ENCODE measurements at regions not wholly inside any gene's neighbourhood (a gene's known extent, or its start where the extent isn't known, plus 50 kb on each side); places are given as distances from the start of the nearest gene placed in this dataset.

DNA sequence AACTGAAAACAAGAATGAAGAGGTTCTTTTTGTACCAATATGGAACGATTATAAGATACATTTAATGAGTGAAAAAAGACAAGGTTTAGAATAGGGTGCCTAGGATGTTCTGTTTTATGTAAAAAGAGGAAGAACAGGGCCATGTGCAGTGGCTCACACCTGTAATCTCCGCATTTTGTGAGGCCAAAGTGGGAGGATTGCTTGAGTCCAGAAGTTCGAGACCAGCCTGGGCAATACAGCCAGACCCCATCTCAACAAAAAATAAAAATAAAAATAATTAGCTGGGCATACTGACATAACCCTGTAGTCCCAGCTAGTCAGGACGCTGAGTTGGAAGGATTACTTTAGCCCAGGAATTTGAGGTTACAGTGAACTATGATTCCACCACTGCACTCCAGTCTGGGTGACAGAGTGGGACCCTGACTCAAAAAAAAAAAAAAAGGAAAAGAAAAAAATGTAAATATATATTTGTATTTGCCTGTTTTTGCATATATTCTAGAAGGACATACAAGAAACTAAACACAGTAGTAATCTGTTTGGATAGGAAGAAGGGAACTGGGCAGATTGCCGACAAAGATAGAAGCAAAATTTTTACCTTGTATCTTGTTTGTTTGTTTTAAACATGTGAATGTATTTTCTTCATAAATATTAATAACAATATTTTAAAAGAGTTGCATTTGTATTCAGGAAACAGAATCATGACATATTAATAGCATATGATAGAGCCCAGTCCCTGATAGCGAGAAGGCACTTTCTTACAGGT is 174.3 kb downstream of the SOX2 start:
- DNase-seq (ENCODE audit: extremely low spot score in 2 of 2): no peak
- intact Hi-C loops (cut with DNase I): loop anchor here (5.0 kb wide), 1 partner anchor 346 kb away; no protein-coding TSS in a partner anchor
- H3K9me3 ChIP-seq: no peaks in the 10 kb centered on the region
- TF ChIP-seq POLR2A (IDR thresholded peaks at IDR 0.05): no peak
- TF ChIP-seq POLR2AphosphoS5 (IDR thresholded peaks at IDR 0.05; ENCODE audit: insufficient read depth in 1 of 2, low read depth in 1 of 2): no peak
- TF ChIP-seq, protein P1, sequence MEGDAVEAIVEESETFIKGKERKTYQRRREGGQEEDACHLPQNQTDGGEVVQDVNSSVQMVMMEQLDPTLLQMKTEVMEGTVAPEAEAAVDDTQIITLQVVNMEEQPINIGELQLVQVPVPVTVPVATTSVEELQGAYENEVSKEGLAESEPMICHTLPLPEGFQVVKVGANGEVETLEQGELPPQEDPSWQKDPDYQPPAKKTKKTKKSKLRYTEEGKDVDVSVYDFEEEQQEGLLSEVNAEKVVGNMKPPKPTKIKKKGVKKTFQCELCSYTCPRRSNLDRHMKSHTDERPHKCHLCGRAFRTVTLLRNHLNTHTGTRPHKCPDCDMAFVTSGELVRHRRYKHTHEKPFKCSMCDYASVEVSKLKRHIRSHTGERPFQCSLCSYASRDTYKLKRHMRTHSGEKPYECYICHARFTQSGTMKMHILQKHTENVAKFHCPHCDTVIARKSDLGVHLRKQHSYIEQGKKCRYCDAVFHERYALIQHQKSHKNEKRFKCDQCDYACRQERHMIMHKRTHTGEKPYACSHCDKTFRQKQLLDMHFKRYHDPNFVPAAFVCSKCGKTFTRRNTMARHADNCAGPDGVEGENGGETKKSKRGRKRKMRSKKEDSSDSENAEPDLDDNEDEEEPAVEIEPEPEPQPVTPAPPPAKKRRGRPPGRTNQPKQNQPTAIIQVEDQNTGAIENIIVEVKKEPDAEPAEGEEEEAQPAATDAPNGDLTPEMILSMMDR (IDR thresholded peaks at IDR 0.05): no peak
- H3K27ac ChIP-seq: no peak overlapping the region
- no peak overlapping the region for H3K4me3 ChIP-seq
- H3K36me3 ChIP-seq: no peaks in the 10 kb centered on the region
- no peaks in the 10 kb centered on the region for H3K27me3 ChIP-seq
- no peaks in the 10 kb centered on the region for H3K4me1 ChIP-seq

DNA sequence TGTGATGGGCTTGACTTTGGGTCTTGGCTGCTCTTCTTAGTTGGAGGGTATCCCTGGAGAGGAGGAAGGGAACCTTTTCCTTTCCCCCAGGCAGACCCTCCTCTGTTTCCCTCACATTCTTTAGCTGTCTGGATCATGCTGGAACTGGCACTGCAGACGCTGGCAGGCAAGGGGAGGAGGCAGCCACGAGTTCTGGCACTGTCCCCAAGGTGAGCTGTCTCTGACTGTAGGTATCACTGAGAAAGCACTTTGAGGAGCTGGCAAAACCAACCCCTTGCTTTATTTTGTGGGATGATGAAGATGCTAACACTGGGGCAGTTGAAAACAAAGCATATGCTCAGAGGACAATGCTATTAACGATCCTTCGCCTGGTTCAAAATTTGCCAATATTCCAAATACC is 175.0 kb downstream of the SOX2 start:
- no peak overlapping the region for H3K27ac ChIP-seq
- no peaks in the 10 kb centered on the region for H3K36me3 ChIP-seq
- H3K27me3 ChIP-seq: no peaks in the 10 kb centered on the region
- DNase-seq (ENCODE audit: extremely low spot score in 2 of 2): no peak
- H3K4me1 ChIP-seq: no peaks in the 10 kb centered on the region
- H3K9me3 ChIP-seq: no peaks in the 10 kb centered on the region
- intact Hi-C loops (cut with DNase I): loop anchor here (5.0 kb wide), 1 partner anchor 346 kb away; no protein-coding TSS in a partner anchor
- no peak for TF ChIP-seq POLR2AphosphoS5 (IDR thresholded peaks at IDR 0.05; ENCODE audit: insufficient read depth in 1 of 2, low read depth in 1 of 2)
- TF ChIP-seq, protein P1 (IDR thresholded peaks at IDR 0.05): no peak
- no peak overlapping the region for H3K4me3 ChIP-seq

DNA sequence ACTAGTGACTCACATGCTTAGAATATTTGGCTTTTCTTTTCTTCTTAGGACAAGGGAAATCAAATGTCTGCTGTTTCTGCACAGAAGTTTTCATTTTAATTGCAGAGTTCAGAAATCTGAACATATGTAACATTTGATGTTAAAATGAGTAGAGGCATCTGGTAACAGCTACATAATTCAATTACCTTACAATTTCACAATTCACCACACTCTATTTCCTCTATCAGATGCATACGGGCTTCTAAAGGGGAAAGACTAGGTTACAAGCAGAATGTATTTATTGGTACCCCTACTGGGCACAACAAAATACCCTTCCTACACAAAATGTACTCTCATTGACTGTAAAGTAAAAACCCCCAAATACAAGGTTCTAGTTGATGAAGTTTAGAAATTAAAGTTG is 176.0 kb downstream of the SOX2 start:
- no peak for DNase-seq (ENCODE audit: extremely low spot score in 2 of 2)
- no peak overlapping the region for H3K4me3 ChIP-seq
- no peak overlapping the region for H3K27ac ChIP-seq
- no peaks in the 10 kb centered on the region for H3K4me1 ChIP-seq
- H3K36me3 ChIP-seq: no peaks in the 10 kb centered on the region
- TF ChIP-seq POLR2A (IDR thresholded peaks at IDR 0.05) (no peak), POLR2AphosphoS5 (IDR thresholded peaks at IDR 0.05; ENCODE audit: insufficient read depth in 1 of 2, low read depth in 1 of 2) (no peak)
- TF ChIP-seq, protein P1 (IDR thresholded peaks at IDR 0.05): no peak
- H3K9me3 ChIP-seq: no peaks in the 10 kb centered on the region
- no peaks in the 10 kb centered on the region for H3K27me3 ChIP-seq
- intact Hi-C loops (cut with DNase I): loop anchor here (5.0 kb wide), 1 partner anchor 345 kb away; no protein-coding TSS in a partner anchor

DNA sequence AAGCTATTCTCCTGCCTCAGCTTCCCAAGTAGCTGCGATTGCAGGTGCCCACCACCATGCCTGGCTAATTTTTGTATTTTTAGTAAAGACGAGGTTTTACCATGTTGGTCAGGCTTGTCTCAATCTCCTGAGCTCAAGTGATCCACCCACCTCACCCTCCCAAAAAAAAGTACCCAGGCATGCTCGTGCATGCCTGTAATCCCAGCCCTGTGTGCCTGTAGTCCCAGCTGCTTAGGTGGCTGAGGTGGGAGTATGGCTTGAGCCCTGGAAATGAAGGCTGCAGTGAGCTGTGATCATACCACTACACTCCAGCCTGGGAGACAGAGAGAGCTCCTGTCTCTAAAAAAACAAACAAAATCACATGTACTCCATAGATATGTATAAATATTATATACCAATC is 176.5 kb downstream of the SOX2 start:
- H3K27me3 ChIP-seq: no peaks in the 10 kb centered on the region
- no peak overlapping the region for H3K27ac ChIP-seq
- H3K4me1 ChIP-seq: no peaks in the 10 kb centered on the region
- intact Hi-C loops (cut with DNase I): loop anchor here (5.0 kb wide), 1 partner anchor 344 kb away; no protein-coding TSS in a partner anchor
- no peaks in the 10 kb centered on the region for H3K36me3 ChIP-seq
- no peak overlapping the region for H3K4me3 ChIP-seq
- H3K9me3 ChIP-seq: no peaks in the 10 kb centered on the region
- TF ChIP-seq POLR2A (IDR thresholded peaks at IDR 0.05) (no peak), POLR2AphosphoS5 (IDR thresholded peaks at IDR 0.05; ENCODE audit: insufficient read depth in 1 of 2, low read depth in 1 of 2) (no peak)
- TF ChIP-seq, protein P1 (IDR thresholded peaks at IDR 0.05): no peak
- no peak for DNase-seq (ENCODE audit: extremely low spot score in 2 of 2)

DNA sequence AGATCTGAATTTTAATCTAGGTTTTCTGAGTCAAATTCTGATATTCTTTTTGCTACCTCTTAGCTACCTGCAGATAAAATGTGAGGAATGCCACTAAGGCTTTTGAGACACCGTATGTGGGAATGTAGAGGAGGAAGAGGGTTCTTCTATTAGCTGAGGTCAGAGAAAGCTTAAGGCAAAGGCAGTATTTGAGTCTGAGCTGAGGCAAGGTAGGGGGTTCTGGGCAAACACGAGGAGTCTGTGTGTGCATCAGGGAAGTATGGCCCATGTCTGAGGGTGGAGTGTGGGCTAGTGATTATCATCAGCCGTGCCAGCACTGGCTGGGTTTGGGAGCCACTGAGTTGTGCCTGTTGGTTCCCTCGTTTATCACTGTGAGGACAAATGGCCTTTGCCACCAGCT is 181.1 kb downstream of the SOX2 start:
- Histone ChIP-seq H3K27ac (no peak overlapping the region), H3K4me1 (no peaks in the 10 kb centered on the region), H3K36me3 (no peaks in the 10 kb centered on the region), H3K27me3 (no peaks in the 10 kb centered on the region), H3K4me3 (no peak overlapping the region), H3K9me3 (no peaks in the 10 kb centered on the region)
- TF ChIP-seq POLR2AphosphoS5 (IDR thresholded peaks at IDR 0.05; ENCODE audit: insufficient read depth in 1 of 2, low read depth in 1 of 2) (no peak), POLR2A (IDR thresholded peaks at IDR 0.05) (no peak)
- TF ChIP-seq, protein P1 (IDR thresholded peaks at IDR 0.05): no peak
- DNase-seq (ENCODE audit: extremely low spot score in 2 of 2): no peak
- intact Hi-C loops (cut with DNase I): no loop called here

Data from vagina (tissue), 2 donors.